Sigmoid colon (tissue), 6 donors: ENCODE measurements at regions not wholly inside any gene's neighbourhood (a gene's known extent, or its start where the extent isn't known, plus 50 kb on each side); places are given as distances from the start of the nearest gene placed in this dataset.
"Not testable (repeated sequence)": the region's sequence is repeated elsewhere in the genome, so short reads cannot be mapped to it uniquely, and the experiment has no call there.

Source experiments
- DNase-seq: peaks from one replicate; pipeline ENCODE4 v3.0.0-alpha.2; 2019
- H3K27ac ChIP-seq, 4 donors: fragments of 200-600 bp; sonication (generic); one replicate each; pipeline ENCODE4 v1.5.1; 2016 to 2019; ENCODE audit warnings: mild to moderate bottlenecking in 1 of 4
- H3K27me3 ChIP-seq, 3 donors: fragments of 200-600 bp; sonication (generic); one replicate each; pipeline ENCODE4 v1.5.1; 2019; ENCODE audit warnings: mild to moderate bottlenecking in 1 of 3
- H3K36me3 ChIP-seq, 4 donors: fragments of 200-600 bp; sonication (generic); one replicate each; pipeline ENCODE4 v1.5.1; 2016 to 2019
- H3K4me1 ChIP-seq, 4 donors: fragments of 200-600 bp; sonication (generic); one replicate each; pipeline ENCODE4 v1.5.1; 2017 to 2019
- H3K4me3 ChIP-seq, 4 donors: fragments of 200-600 bp; sonication (generic); one replicate each; pipeline ENCODE4 v1.5.1; 2017 to 2019; ENCODE audit warnings: mild to moderate bottlenecking in 2 of 4, moderate library complexity in 1 of 4
- H3K9me3 ChIP-seq, 4 donors: fragments of 200-600 bp in 3 of 4; sonication (generic) in 3 of 4; one replicate each; pipeline versions ENCODE4 v1.5.1 to v1.6.1; 2013 to 2019
- EP300 ChIP-seq, 4 donors: sonication (generic); formaldehyde crosslinking; IDR thresholded peaks; one replicate each; pipeline ENCODE4 v1.6.1; 2017; ENCODE audit warnings: antibody characterized with exemption in 4 of 4
- POLR2A ChIP-seq, 2 donors: fragments of 450-650 bp; IDR thresholded peaks; one replicate each; pipeline ENCODE4 v1.6.1; 2016; ENCODE audit warnings: antibody characterized with exemption in 2 of 2, mild to moderate bottlenecking in 2 of 2, moderate library complexity in 2 of 2
- POLR2AphosphoS5 ChIP-seq, 4 donors: sonication (generic); formaldehyde crosslinking; IDR thresholded peaks; one replicate each; pipeline ENCODE4 v1.6.1; 2017; ENCODE audit warnings: antibody characterized with exemption in 4 of 4
- WGBS, 2 donors: extraction: QIAGEN DNeasy Blood & Tissue Kit; methylation state at CpG; one replicate each; pipeline ENCODE4 v1.1.7; 2013; 5-methylcytosine and 5-hydroxymethylcytosine counted together
- intact Hi-C: fragments of 100-400 bp; cut with DNase I; formaldehyde crosslinking; loops from one replicate; pipeline ENCODE4 v1.15.1; 2023
- TF ChIP-seq, protein P1 (sequence below), 4 experiments: fragments of 450-650 bp in 3 of 4; fragments of 200-600 bp in 1 of 4; IDR thresholded peaks; one replicate each; pipeline ENCODE4 v1.5.1; 2016 to 2019; ENCODE audit warnings: antibody characterized with exemption in 4 of 4, mild to moderate bottlenecking in 3 of 4, moderate library complexity in 2 of 4
- donor health status: healthy with polysubstance abuse.
- donor health status: healthy.

GRCh38 chr3:79960594-79960993 is 192.8 kb upstream of the ROBO1 start:
- WGBS, 2 donors: 53 to 68% methylated on average over 3 of the region's 3 CpGs
- intact Hi-C loops: no loop called here
- TF ChIP-seq POLR2A (IDR thresholded peaks at IDR 0.05): no peak
- no peak for TF ChIP-seq POLR2AphosphoS5 (IDR thresholded peaks at IDR 0.05)
- no peak for TF ChIP-seq EP300 (IDR thresholded peaks at IDR 0.05)
- TF ChIP-seq, protein P1, sequence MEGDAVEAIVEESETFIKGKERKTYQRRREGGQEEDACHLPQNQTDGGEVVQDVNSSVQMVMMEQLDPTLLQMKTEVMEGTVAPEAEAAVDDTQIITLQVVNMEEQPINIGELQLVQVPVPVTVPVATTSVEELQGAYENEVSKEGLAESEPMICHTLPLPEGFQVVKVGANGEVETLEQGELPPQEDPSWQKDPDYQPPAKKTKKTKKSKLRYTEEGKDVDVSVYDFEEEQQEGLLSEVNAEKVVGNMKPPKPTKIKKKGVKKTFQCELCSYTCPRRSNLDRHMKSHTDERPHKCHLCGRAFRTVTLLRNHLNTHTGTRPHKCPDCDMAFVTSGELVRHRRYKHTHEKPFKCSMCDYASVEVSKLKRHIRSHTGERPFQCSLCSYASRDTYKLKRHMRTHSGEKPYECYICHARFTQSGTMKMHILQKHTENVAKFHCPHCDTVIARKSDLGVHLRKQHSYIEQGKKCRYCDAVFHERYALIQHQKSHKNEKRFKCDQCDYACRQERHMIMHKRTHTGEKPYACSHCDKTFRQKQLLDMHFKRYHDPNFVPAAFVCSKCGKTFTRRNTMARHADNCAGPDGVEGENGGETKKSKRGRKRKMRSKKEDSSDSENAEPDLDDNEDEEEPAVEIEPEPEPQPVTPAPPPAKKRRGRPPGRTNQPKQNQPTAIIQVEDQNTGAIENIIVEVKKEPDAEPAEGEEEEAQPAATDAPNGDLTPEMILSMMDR (IDR thresholded peaks at IDR 0.05): no peak

GRCh38 chr3:79957066-79957465 is 189.3 kb upstream of the ROBO1 start:
- intact Hi-C loops: no loop called here
- DNase-seq: no peak
- Histone ChIP-seq H3K36me3 (no peaks in the 10 kb centered on the region), H3K4me3 (no peak overlapping the region), H3K4me1 (no peaks in the 10 kb centered on the region), H3K27me3 (no peaks in the 10 kb centered on the region), H3K9me3 (no peaks in the 10 kb centered on the region), H3K27ac (no peak overlapping the region)
- TF ChIP-seq POLR2A (IDR thresholded peaks at IDR 0.05) (no peak), EP300 (IDR thresholded peaks at IDR 0.05) (no peak), POLR2AphosphoS5 (IDR thresholded peaks at IDR 0.05) (no peak)
- TF ChIP-seq, protein P1 (IDR thresholded peaks at IDR 0.05): no peak
- 80 to 81% methylated on average over 6 of the region's 6 CpGs for WGBS, 2 donors

More at GRCh38 chr3:79960594-79960993, 192.8 kb upstream of the ROBO1 start:
- DNase-seq: no peak
- Histone ChIP-seq H3K36me3 (no peaks in the 10 kb centered on the region), H3K4me1 (no peaks in the 10 kb centered on the region), H3K27me3 (no peaks in the 10 kb centered on the region), H3K4me3 (no peak overlapping the region), H3K27ac (no peak overlapping the region), H3K9me3 (peaks cover 0 to 2% (median 0%) of the 10 kb centered on the region in 4 donors)

- Histone ChIP-seq H3K4me1 (no peaks in the 10 kb centered on the region), H3K36me3 (no peaks in the 10 kb centered on the region), H3K4me3 (no peak overlapping the region), H3K27me3 (no peaks in the 10 kb centered on the region), H3K27ac (no peak overlapping the region), H3K9me3 (no peaks in the 10 kb centered on the region)
- TF ChIP-seq EP300 (IDR thresholded peaks at IDR 0.05) (no peak), POLR2A (IDR thresholded peaks at IDR 0.05) (no peak), POLR2AphosphoS5 (IDR thresholded peaks at IDR 0.05) (no peak)
- TF ChIP-seq, protein P1 (IDR thresholded peaks at IDR 0.05): no peak
- whole genome bisulfite sequencing, 2 donors: 73 to 83% methylated on average over 5 of the region's 5 CpGs
- no peak for DNase-seq
- intact Hi-C loops: no loop called here
Observed at GRCh38 chr3:79954756-79955155, 187.0 kb upstream of the ROBO1 start.

DNA sequence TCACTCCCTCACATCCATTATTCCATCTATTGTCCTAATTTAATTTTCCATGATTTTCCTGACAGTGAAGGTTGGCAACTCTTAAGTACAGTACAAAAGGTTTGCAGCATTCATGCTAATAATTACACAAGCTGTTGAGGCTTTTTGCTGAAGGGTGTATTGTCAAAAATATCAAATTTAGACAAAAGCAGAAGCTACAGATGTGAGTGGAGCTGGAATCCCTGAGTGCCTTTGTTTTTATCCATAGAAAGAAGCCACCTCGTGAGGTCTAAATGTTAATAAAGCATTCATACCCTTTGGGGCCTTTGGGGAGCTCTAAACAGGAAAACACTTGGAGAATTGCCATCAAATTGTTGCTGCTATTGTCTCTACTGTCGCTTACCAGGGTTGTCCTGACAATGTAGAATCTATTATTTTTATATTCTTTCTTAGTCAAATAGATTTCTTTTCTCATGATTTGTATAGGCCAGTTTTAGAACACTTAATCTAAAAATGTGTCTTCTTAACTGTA is 185.8 kb upstream of the ROBO1 start:
- no peaks in the 10 kb centered on the region for H3K36me3 ChIP-seq
- H3K9me3 ChIP-seq: no peaks in the 10 kb centered on the region
- H3K27ac ChIP-seq: no peak overlapping the region
- no peak for TF ChIP-seq EP300 (IDR thresholded peaks at IDR 0.05)
- no peak for TF ChIP-seq POLR2A (IDR thresholded peaks at IDR 0.05)
- TF ChIP-seq POLR2AphosphoS5 (IDR thresholded peaks at IDR 0.05): no peak
- TF ChIP-seq, protein P1 (IDR thresholded peaks at IDR 0.05): no peak
- 45 to 69% methylated on average over 2 of the region's 2 CpGs for WGBS, 2 donors
- no peaks in the 10 kb centered on the region for H3K4me1 ChIP-seq
- no peaks in the 10 kb centered on the region for H3K27me3 ChIP-seq
- H3K4me3 ChIP-seq: no peak overlapping the region
- no peak for DNase-seq
- intact Hi-C loops: no loop called here

- H3K4me1 ChIP-seq, H3K27me3 ChIP-seq, H3K36me3 ChIP-seq, H3K9me3 ChIP-seq, intact Hi-C loops, H3K27ac ChIP-seq, H3K4me3 ChIP-seq: not testable (repeated sequence)
- 90 to 95% methylated on average over 23 of the region's 23 CpGs for WGBS, 2 donors
- DNase-seq: peak; percentile 55
Observed at GRCh38 chr3:79951426-79951825, 183.6 kb upstream of the ROBO1 start.
